ENCODE measurements at regions not wholly inside any gene's neighbourhood (a gene's known extent, or its start where the extent isn't known, plus 50 kb on each side); places are given as distances from the start of the nearest gene placed in this dataset.

DNA sequence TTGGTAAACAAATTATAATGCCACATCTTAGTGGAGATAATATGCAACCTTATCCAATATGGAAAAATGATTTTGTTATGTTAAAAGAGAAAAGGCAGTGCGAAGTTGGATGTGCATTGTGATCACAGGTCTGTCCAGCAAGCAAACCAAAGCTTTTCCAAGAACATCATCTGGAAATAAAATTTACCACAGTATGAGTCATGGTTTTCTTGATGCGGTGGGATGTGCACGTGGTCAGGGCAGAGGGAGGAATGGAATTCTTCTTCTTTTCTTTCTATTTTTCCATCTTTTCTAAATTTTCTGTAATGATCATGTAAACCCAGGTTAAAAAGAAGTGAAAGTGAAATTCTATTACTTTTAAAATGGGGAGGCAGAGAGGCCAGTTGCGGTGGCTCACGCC, 169.8 kb downstream of the C11orf91 start:
- no peak for TF ChIP-seq POLR2A (IDR thresholded peaks at IDR 0.05)
- TF ChIP-seq, protein P1, sequence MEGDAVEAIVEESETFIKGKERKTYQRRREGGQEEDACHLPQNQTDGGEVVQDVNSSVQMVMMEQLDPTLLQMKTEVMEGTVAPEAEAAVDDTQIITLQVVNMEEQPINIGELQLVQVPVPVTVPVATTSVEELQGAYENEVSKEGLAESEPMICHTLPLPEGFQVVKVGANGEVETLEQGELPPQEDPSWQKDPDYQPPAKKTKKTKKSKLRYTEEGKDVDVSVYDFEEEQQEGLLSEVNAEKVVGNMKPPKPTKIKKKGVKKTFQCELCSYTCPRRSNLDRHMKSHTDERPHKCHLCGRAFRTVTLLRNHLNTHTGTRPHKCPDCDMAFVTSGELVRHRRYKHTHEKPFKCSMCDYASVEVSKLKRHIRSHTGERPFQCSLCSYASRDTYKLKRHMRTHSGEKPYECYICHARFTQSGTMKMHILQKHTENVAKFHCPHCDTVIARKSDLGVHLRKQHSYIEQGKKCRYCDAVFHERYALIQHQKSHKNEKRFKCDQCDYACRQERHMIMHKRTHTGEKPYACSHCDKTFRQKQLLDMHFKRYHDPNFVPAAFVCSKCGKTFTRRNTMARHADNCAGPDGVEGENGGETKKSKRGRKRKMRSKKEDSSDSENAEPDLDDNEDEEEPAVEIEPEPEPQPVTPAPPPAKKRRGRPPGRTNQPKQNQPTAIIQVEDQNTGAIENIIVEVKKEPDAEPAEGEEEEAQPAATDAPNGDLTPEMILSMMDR (IDR thresholded peaks at IDR 0.05): no peak

Data from adrenal gland (tissue), 5 donors.